ENCODE measurements at regions not wholly inside any gene's neighbourhood (a gene's known extent, or its start where the extent isn't known, plus 50 kb on each side); places are given as distances from the start of the nearest gene placed in this dataset.

GRCh38 chr16:79449900-79450299, 150.6 kb downstream of the MAF start:
- no peak for TF ChIP-seq EZH2 (IDR thresholded peaks at IDR 0.05)
- TF ChIP-seq SP1 (IDR thresholded peaks at IDR 0.05; ENCODE audit: low read depth): no peak
- no peak for TF ChIP-seq ZNF274 (IDR thresholded peaks at IDR 0.05; ENCODE audit: low read depth, low read length)
- no peak for TF ChIP-seq CTCF (IDR thresholded peaks at IDR 0.05 in 2 of 3, conservative IDR thresholded peaks at IDR 0.05 in 1 of 3; ENCODE audit: borderline replicate concordance in 1 of 3, insufficient read depth in 1 of 3, low read depth in 2 of 3, low read length in 2 of 3)
- TF ChIP-seq REST (IDR thresholded peaks at IDR 0.05; ENCODE audit: low read depth): no peak
- no peak for TF ChIP-seq POLR2AphosphoS5 (IDR thresholded peaks at IDR 0.05; ENCODE audit: low read depth, low read length)
- no peak for TF ChIP-seq ATF3 (IDR thresholded peaks at IDR 0.05)
- no peak for TF ChIP-seq YY1 (IDR thresholded peaks at IDR 0.05; ENCODE audit: extremely low read depth, insufficient replicate concordance, low read depth, low read length)
- no peak for TF ChIP-seq SRF (IDR thresholded peaks at IDR 0.05; ENCODE audit: low read depth)
- no peak for TF ChIP-seq POLR2A (IDR thresholded peaks at IDR 0.05; ENCODE audit: borderline replicate concordance, extremely low read depth, insufficient read depth, insufficient read length)
- no peak for TF ChIP-seq RAD21 (IDR thresholded peaks at IDR 0.05; ENCODE audit: low read depth)
- no peak for TF ChIP-seq ZFX (IDR thresholded peaks at IDR 0.05)
